ENCODE measurements at regions not wholly inside any gene's neighbourhood (a gene's known extent, or its start where the extent isn't known, plus 50 kb on each side); places are given as distances from the start of the nearest gene placed in this dataset.
"Not testable (repeated sequence)": the region's sequence is repeated elsewhere in the genome, so short reads cannot be mapped to it uniquely, and the experiment has no call there.

DNA sequence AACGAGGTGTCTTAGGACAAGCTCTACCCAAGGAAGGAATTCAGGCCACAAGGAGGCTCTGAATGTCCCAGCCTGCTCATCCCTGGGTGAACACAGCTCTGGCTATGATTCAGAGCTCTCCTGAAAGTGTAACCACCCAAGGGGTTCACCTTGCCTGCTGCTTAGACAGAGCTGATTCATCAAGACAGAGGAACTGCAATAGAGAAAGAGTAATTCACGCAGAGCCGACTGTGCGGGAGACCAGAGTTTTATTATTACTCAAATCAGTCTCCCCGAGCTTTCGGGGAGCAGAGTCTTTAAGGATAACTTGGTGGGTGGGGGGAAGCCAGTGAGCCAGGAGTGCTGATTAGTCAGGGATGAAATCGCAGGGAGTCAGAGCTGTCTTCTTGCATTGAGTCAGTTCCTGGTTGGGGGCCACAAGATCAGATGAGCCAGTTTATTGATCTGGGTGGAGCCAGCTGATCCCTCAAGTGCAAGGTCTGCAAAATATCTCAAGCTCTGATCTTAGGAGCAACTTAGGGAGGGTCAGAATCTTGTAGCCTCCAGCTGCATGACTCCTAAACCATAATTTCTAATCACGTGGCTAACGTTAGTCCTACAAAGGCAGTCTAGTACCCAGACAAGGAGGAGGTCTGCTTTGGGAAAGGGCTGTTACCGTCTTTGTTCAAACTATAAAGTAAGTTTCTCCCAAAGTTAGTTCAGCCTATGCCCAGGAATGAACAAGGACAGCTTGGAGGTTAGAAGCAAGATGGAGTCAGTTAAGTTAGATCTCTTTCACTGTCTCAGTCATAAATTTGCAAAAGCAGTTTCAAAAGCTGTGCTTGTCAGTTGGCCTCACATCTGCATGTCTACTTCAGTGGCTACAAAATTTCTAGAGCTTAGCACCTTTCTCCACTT, 123.4 kb upstream of the DAPK1 start:
- TF ChIP-seq POLR2AphosphoS5 (IDR thresholded peaks at IDR 0.05) = not testable (repeated sequence)
- TF ChIP-seq, protein P1, sequence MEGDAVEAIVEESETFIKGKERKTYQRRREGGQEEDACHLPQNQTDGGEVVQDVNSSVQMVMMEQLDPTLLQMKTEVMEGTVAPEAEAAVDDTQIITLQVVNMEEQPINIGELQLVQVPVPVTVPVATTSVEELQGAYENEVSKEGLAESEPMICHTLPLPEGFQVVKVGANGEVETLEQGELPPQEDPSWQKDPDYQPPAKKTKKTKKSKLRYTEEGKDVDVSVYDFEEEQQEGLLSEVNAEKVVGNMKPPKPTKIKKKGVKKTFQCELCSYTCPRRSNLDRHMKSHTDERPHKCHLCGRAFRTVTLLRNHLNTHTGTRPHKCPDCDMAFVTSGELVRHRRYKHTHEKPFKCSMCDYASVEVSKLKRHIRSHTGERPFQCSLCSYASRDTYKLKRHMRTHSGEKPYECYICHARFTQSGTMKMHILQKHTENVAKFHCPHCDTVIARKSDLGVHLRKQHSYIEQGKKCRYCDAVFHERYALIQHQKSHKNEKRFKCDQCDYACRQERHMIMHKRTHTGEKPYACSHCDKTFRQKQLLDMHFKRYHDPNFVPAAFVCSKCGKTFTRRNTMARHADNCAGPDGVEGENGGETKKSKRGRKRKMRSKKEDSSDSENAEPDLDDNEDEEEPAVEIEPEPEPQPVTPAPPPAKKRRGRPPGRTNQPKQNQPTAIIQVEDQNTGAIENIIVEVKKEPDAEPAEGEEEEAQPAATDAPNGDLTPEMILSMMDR (IDR thresholded peaks at IDR 0.05) = not testable (repeated sequence)

Data from esophagus muscularis mucosa (tissue), 3 donors.